Right atrium auricular region (tissue), 2 donors: ENCODE measurements at regions not wholly inside any gene's neighbourhood (a gene's known extent, or its start where the extent isn't known, plus 50 kb on each side); places are given as distances from the start of the nearest gene placed in this dataset.

Experiments
- DNase-seq: peaks from one replicate; pipeline ENCODE4 v3.0.0-alpha.2; 2019; ENCODE audit warnings: low spot score
- H3K27ac ChIP-seq, 2 donors: fragments of 200-600 bp; sonication (generic); 1 replicate in 1 of 2; 2 replicates in 1 of 2; pipeline ENCODE4 v1.5.1; 2016 to 2019
- H3K27me3 ChIP-seq, 2 donors: fragments of 200-600 bp; sonication (generic); one replicate each; pipeline versions ENCODE4 v1.5.1 to v1.6.0; 2017 to 2019
- H3K36me3 ChIP-seq: fragments of 200-600 bp; sonication (generic); one replicate; pipeline ENCODE4 v1.5.1; 2016
- H3K4me1 ChIP-seq, 2 donors: fragments of 200-600 bp; sonication (generic); one replicate each; pipeline versions ENCODE4 v1.5.1 to v1.6.0; 2017 to 2019
- H3K4me3 ChIP-seq, 2 donors: fragments of 200-600 bp; sonication (generic); 1 replicate in 1 of 2; 2 replicates in 1 of 2; pipeline ENCODE4 v1.5.1; 2017 to 2019; ENCODE audit warnings: mild to moderate bottlenecking in 1 of 2, moderate library complexity in 1 of 2
- H3K9me3 ChIP-seq, 2 donors: fragments of 200-600 bp; sonication (generic); one replicate each; pipeline ENCODE4 v1.5.1; 2019
- TF ChIP-seq, protein P1 (sequence below), 2 donors: fragments of 200-600 bp; sonication (generic); IDR thresholded peaks; one replicate each; pipeline ENCODE4 v1.5.1; 2019; ENCODE audit warnings: antibody characterized with exemption in 2 of 2

GRCh38 chr16:55052348-55052734 lies 121.7 kb downstream of the IRX5 start:
- peaks cover 0 to 5% of the 10 kb centered on the region in 2 donors for H3K9me3 ChIP-seq
- H3K27me3 ChIP-seq = peaks cover 0 to 17% of the 10 kb centered on the region in 2 donors
- DNase-seq = no peak
- H3K4me1 ChIP-seq = peaks cover 0 to 10% of the 10 kb centered on the region in 2 donors
- TF ChIP-seq, protein P1, sequence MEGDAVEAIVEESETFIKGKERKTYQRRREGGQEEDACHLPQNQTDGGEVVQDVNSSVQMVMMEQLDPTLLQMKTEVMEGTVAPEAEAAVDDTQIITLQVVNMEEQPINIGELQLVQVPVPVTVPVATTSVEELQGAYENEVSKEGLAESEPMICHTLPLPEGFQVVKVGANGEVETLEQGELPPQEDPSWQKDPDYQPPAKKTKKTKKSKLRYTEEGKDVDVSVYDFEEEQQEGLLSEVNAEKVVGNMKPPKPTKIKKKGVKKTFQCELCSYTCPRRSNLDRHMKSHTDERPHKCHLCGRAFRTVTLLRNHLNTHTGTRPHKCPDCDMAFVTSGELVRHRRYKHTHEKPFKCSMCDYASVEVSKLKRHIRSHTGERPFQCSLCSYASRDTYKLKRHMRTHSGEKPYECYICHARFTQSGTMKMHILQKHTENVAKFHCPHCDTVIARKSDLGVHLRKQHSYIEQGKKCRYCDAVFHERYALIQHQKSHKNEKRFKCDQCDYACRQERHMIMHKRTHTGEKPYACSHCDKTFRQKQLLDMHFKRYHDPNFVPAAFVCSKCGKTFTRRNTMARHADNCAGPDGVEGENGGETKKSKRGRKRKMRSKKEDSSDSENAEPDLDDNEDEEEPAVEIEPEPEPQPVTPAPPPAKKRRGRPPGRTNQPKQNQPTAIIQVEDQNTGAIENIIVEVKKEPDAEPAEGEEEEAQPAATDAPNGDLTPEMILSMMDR (IDR thresholded peaks at IDR 0.05) = no peak
- H3K36me3 ChIP-seq = no peaks in the 10 kb centered on the region
- H3K4me3 ChIP-seq = no peak overlapping the region
- no peak overlapping the region for H3K27ac ChIP-seq

DNA sequence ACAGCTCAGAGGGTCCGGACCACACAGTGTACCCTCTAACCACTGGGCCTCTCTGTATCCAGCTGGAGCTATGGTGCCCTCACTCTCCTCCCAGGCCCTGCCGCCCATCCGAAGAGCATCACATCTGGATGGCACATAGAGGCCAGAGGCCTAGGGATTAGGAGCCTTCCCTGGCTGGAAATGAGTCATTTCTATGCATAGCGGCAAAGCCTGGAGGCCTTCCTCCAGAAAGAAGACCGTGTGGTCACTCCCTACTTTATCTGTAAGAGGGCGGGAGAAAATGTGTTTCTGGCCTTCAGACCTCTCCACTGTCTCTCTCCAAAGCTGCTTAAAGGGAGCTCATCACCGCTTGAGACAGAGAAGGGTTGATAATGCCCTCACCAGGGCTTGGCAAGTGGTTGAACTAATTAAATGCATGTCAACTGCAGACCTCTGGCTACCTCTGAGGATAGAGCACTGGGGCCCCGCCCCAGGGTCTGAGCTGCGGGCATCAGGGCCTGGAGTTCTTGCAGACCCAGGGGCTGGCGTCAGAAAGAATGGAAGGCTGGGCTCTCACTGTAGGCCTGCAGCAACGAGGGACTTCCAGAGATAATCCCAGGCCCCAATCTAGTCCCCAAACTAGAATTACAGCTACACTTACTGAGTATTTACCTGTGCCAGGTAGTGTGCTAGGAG lies 122.2 kb downstream of the IRX5 start:
- no peak overlapping the region for H3K4me3 ChIP-seq
- H3K27ac ChIP-seq = no peak overlapping the region
- TF ChIP-seq, protein P1 (IDR thresholded peaks at IDR 0.05) = no peak
- no peaks in the 10 kb centered on the region for H3K36me3 ChIP-seq
- H3K27me3 ChIP-seq = peaks cover 0 to 17% of the 10 kb centered on the region in 2 donors
- H3K9me3 ChIP-seq = peaks cover 0 to 5% of the 10 kb centered on the region in 2 donors
- no peak for DNase-seq
- H3K4me1 ChIP-seq = peaks cover 0 to 10% of the 10 kb centered on the region in 2 donors

- Histone ChIP-seq H3K27me3 (peaks cover 0 to 17% of the 10 kb centered on the region in 2 donors), H3K36me3 (no peaks in the 10 kb centered on the region), H3K9me3 (peaks cover 0 to 5% of the 10 kb centered on the region in 2 donors), H3K4me1 (peaks cover 0 to 10% of the 10 kb centered on the region in 2 donors), H3K27ac (no peak overlapping the region), H3K4me3 (no peak overlapping the region)
- no peak for DNase-seq
- TF ChIP-seq, protein P1 (IDR thresholded peaks at IDR 0.05) = no peak
Measured at GRCh38 chr16:55055262-55055661, 124.6 kb downstream of the IRX5 start.

GRCh38 chr16:55056585-55057401 lies 126.1 kb downstream of the IRX5 start:
- TF ChIP-seq, protein P1 (IDR thresholded peaks at IDR 0.05) = no peak
- peaks cover 0 to 17% of the 10 kb centered on the region in 2 donors for H3K27me3 ChIP-seq
- H3K36me3 ChIP-seq = no peaks in the 10 kb centered on the region
- H3K4me1 ChIP-seq = peaks cover 0 to 10% of the 10 kb centered on the region in 2 donors
- peaks cover 0 to 5% of the 10 kb centered on the region in 2 donors for H3K9me3 ChIP-seq
- peak overlapping the region in 1 of 2 donors; percentile 39 for H3K4me3 ChIP-seq
- no peak overlapping the region for H3K27ac ChIP-seq
- no peak for DNase-seq

- no peak for DNase-seq
- H3K27ac ChIP-seq = no peak overlapping the region
- peaks cover 0 to 10% of the 10 kb centered on the region in 2 donors for H3K4me1 ChIP-seq
- TF ChIP-seq, protein P1 (IDR thresholded peaks at IDR 0.05) = no peak
- no peaks in the 10 kb centered on the region for H3K36me3 ChIP-seq
- H3K27me3 ChIP-seq = peaks cover 0 to 17% of the 10 kb centered on the region in 2 donors
- no peak overlapping the region for H3K4me3 ChIP-seq
- H3K9me3 ChIP-seq = peaks cover 0 to 5% of the 10 kb centered on the region in 2 donors
Measured at GRCh38 chr16:55057866-55058265, 127.2 kb downstream of the IRX5 start.
